GM19468 (cell line): ENCODE measurements at regions not wholly inside any gene's neighbourhood (a gene's known extent, or its start where the extent isn't known, plus 50 kb on each side); places are given as distances from the start of the nearest gene placed in this dataset.

Experiments used
- ATAC-seq: cut with Tn5 transposase; IDR thresholded peaks from one replicate; pipeline ENCODE4 v1.9.1; 2021; ENCODE audit warnings: mild to moderate bottlenecking, moderate library complexity, moderate number of reproducible peaks; ENCODE audit not compliant: unreplicated experiment; ENCODE audit errors: extremely low read depth

DNA sequence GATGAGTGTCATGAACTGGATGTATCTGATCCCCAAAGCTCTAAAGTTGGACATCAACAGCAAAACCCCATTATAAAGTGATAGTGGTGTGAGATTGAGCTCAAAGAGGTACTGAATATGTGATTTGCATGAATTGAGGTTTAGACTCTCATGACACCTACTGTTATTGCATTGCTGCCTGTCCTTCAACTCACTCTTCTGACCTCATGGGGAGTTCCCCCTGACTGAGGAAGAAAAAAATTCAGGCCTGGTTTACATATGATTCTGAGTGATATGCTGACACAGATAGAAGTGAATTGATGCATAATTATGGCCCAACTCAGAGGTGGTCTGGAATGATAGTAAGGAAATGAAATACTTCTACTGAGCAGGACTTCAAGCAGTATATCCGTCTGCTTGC lies 76.2 kb upstream of the CHD1 start:
- ATAC-seq: peak; percentile 100

DNA sequence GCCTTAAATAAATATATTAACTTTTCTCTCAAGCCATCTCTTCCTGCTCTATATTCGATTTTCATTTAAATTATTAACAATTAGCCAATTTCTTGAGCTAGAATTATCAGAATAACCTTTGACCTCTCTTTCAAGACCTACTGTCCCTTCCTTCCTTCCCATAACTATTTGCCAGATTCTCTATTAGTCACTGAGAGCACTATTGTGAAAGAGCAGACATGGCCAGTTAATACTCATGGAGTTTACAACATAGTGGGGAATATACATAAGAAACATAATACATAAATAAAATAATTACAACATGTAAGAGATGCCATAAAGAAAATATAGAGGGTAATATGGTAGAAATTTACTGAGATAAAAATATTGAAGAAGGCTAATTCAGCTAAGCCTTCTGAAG lies 72.1 kb upstream of the CHD1 start:
- no peak for ATAC-seq

GRCh38 chr5:99000221-99000620 lies 71.4 kb upstream of the CHD1 start:
- no peak for ATAC-seq

GRCh38 chr5:98999631-99000030 lies 70.8 kb upstream of the CHD1 start:
- ATAC-seq: no peak

- no peak for ATAC-seq
Observed at GRCh38 chr5:98997000-98997399, 68.2 kb upstream of the CHD1 start.

GRCh38 chr5:98994611-98995010 lies 65.8 kb upstream of the CHD1 start:
- no peak for ATAC-seq

DNA sequence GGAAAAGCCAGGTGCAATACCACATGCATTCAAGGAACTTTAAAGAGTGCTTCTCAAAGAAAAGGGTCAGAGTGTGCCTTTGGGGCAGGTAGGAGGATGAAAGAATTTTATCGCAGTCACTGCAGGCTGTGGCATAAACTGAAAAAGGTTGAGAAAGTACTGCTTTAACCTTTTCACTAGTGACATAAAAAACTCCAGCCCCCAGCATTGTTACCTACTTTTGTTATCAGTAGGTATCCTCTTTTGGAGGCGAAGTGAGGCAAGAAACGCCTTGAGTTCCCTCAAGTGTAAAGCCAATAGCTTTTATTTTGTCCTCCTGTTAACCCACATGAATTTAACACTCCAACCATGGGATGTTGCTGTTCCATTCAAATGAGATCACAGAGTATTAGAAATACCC lies 64.7 kb upstream of the CHD1 start:
- ATAC-seq: no peak

DNA sequence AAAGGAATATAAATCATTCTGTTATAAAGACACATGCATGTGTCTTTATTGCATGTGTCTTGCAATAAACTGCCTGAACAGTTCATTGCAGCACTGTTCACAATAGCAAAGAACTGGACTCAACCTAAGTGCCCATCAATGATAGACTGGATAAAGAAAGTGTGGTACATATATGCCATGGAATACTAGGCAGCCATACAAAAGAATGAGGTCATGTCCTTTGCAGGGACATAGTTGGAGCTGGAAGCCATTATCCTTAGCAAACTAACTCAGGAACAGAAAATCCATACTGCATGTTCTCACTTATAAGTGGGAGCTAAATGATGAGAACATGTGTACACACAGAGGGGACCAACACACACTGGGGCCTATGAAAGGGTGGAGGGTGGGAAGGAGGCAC lies 63.7 kb upstream of the CHD1 start:
- ATAC-seq: no peak

GRCh38 chr5:98989727-98990126 lies 60.9 kb upstream of the CHD1 start:
- ATAC-seq: no peak

DNA sequence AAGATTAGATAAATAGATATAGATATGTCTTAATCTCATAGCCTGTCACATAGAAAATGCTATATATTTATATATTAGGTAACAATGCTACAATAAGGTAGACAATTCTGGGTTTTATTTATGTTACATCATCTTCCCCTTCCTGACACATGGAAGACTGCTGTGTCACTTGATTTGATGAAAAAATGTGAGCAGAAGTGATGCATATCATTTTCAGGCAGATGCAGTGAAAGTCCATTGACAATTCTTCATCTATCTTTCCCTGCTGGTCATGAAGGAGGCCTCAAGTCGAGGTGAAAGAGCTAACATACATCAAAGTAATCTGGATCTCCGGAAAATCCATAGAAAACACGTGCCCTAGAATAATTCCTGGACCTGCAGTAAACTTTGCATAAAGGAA lies 57.8 kb upstream of the CHD1 start:
- ATAC-seq: no peak

DNA sequence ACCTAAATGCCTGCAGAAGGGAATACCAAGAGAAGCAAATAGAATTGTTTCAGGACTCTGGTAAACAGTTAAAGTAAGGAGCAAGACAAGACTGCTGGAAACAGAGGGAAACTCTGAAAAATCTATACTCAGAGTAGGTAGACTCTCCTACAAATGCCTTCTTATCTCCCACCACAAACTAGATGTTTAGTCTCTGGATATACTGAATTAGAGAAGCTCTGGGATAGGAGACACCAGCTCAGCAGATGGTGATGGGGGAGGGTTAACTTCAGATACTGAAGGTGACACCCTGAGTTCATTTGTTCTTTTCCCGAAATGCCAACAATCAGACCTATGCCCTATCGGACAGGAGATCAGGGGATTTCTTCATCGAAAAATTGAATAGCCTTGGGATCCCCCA lies 54.1 kb upstream of the CHD1 start:
- ATAC-seq: no peak
